ENCODE measurements at regions not wholly inside any gene's neighbourhood (a gene's known extent, or its start where the extent isn't known, plus 50 kb on each side); places are given as distances from the start of the nearest gene placed in this dataset.

DNA sequence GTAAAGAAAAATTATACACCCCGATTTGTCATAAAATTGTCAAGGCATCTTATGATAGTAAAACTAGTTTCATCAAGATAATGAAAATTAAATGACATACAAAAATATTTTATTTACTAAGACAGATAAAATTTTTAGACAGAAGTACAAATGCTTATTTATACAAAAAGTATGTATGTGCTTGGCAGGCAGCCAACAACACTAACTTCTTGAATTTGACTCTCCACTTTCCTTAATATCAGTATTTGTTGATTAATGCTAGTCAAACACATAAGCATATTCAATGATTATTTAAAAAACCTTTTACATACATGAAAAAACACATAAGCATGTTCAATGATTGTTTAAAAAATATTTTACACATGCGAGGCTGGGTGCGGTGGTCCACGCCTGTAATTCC is 1079.9 kb upstream of the CDH6 start:
- Mint-ChIP-seq H3K4me3 (no peak overlapping the region), H3K27ac (peak overlapping the region in 1 of 3 experiments; percentile 61), H3K27me3 (ENCODE audit: low read depth) (no peaks in the 10 kb centered on the region), H3K36me3 (ENCODE audit: low read depth) (no peaks in the 10 kb centered on the region), H3K9me3 (no peaks in the 10 kb centered on the region), H3K4me1 (no peaks in the 10 kb centered on the region)
- TF ChIP-seq, protein P1, sequence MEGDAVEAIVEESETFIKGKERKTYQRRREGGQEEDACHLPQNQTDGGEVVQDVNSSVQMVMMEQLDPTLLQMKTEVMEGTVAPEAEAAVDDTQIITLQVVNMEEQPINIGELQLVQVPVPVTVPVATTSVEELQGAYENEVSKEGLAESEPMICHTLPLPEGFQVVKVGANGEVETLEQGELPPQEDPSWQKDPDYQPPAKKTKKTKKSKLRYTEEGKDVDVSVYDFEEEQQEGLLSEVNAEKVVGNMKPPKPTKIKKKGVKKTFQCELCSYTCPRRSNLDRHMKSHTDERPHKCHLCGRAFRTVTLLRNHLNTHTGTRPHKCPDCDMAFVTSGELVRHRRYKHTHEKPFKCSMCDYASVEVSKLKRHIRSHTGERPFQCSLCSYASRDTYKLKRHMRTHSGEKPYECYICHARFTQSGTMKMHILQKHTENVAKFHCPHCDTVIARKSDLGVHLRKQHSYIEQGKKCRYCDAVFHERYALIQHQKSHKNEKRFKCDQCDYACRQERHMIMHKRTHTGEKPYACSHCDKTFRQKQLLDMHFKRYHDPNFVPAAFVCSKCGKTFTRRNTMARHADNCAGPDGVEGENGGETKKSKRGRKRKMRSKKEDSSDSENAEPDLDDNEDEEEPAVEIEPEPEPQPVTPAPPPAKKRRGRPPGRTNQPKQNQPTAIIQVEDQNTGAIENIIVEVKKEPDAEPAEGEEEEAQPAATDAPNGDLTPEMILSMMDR (IDR thresholded peaks at IDR 0.05; ENCODE audit: unreplicated experiment in 3 of 3), result no peak

GRCh38 chr5:30112867-30113266 is 1080.6 kb upstream of the CDH6 start:
- TF ChIP-seq, protein P1 (IDR thresholded peaks at IDR 0.05; ENCODE audit: unreplicated experiment in 3 of 3), result no peak
- H3K4me3 Mint-ChIP-seq, result no peak overlapping the region
- H3K9me3 Mint-ChIP-seq, result no peaks in the 10 kb centered on the region
- H3K36me3 Mint-ChIP-seq (ENCODE audit: low read depth), result no peaks in the 10 kb centered on the region
- no peaks in the 10 kb centered on the region for H3K27me3 Mint-ChIP-seq (ENCODE audit: low read depth)
- no peaks in the 10 kb centered on the region for H3K4me1 Mint-ChIP-seq
- H3K27ac Mint-ChIP-seq, result peak overlapping the region in 2 of 3 experiments; percentile 22 to 61

GRCh38 chr5:30108051-30108450 is 1085.4 kb upstream of the CDH6 start:
- Mint-ChIP-seq H3K4me1 (no peaks in the 10 kb centered on the region), H3K4me3 (no peak overlapping the region), H3K36me3 (ENCODE audit: low read depth) (no peaks in the 10 kb centered on the region), H3K9me3 (no peaks in the 10 kb centered on the region), H3K27ac (no peak overlapping the region), H3K27me3 (ENCODE audit: low read depth) (no peaks in the 10 kb centered on the region)
- TF ChIP-seq, protein P1 (IDR thresholded peaks at IDR 0.05; ENCODE audit: unreplicated experiment in 3 of 3), result no peak

DNA sequence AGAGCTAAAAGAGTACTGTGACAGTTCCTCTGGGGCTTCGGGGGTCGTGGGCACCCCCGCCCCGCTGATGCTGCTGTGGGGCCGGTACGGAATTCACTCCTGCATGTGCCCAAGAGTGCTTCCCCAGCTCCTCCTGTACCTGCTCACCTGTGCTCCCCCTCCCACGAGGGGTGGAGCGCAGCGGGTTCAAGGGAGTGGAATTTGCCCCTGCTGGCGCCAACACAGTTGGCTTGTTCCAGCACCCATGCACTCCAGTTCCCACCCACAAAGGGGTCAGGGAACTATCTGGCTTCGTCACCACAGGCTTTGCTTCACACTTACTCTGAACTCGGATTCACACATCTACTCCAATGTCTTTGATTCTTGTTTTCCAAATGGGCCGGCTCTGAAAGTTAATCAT is 1086.9 kb upstream of the CDH6 start:
- no peaks in the 10 kb centered on the region for H3K27me3 Mint-ChIP-seq (ENCODE audit: low read depth)
- H3K36me3 Mint-ChIP-seq (ENCODE audit: low read depth), result no peaks in the 10 kb centered on the region
- H3K27ac Mint-ChIP-seq, result no peak overlapping the region
- TF ChIP-seq, protein P1 (IDR thresholded peaks at IDR 0.05; ENCODE audit: unreplicated experiment in 3 of 3), result no peak
- no peaks in the 10 kb centered on the region for H3K4me1 Mint-ChIP-seq
- no peaks in the 10 kb centered on the region for H3K9me3 Mint-ChIP-seq
- H3K4me3 Mint-ChIP-seq, result no peak overlapping the region

GRCh38 chr5:30104872-30105596 is 1088.5 kb upstream of the CDH6 start:
- Mint-ChIP-seq H3K9me3 (no peaks in the 10 kb centered on the region), H3K27ac (no peak overlapping the region), H3K27me3 (ENCODE audit: low read depth) (no peaks in the 10 kb centered on the region), H3K4me3 (no peak overlapping the region), H3K36me3 (ENCODE audit: low read depth) (no peaks in the 10 kb centered on the region), H3K4me1 (no peaks in the 10 kb centered on the region)
- TF ChIP-seq, protein P1 (IDR thresholded peaks at IDR 0.05; ENCODE audit: unreplicated experiment in 3 of 3), result no peak

Data from nephron (organoid).